Keratinocyte (primary cell): ENCODE measurements at regions not wholly inside any gene's neighbourhood (a gene's known extent, or its start where the extent isn't known, plus 50 kb on each side); places are given as distances from the start of the nearest gene placed in this dataset.

Experiments used
- EZH2 ChIP-seq: IDR thresholded peaks from one replicate; pipeline ENCODE4 v1.6.1; 2012; ENCODE audit warnings: inconsistent platforms, mild to moderate bottlenecking, low read length, moderate library complexity
- TF ChIP-seq, protein P1 (sequence below), 3 experiments: IDR thresholded peaks in 1 of 3; conservative IDR thresholded peaks in 1 of 3; optimal IDR thresholded peaks in 1 of 3; 2 replicates in 2 of 3; 3 replicates in 1 of 3; pipeline versions ENCODE3 to v1.5.1; 2011; ENCODE audit warnings: low read length in 3 of 3, mild to moderate bottlenecking in 3 of 3, moderate library complexity in 2 of 3, control low read depth in 1 of 3, inconsistent platforms in 1 of 3; ENCODE audit not compliant: insufficient read depth in 2 of 3; ENCODE audit errors: extremely low read depth in 1 of 3

DNA sequence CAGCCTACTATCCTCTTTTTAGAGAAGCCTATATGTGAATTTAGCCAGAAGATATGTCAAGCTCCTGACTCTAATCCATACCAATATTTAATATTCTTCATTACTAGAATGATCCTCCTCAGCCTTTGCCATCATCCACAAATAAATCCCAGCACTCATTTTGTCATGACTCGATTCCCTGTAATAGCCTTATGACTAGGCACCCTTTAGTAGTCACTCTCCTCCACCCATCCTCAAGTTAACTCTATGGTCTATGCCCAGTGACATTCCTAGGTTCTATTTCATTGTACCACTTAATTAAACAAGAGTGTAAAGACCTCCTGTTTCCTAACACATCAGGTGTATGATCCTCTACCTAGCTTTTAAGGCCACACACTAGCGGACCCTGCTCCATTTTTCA, 450.4 kb upstream of the CITED2 start:
- TF ChIP-seq EZH2 = no peak
- TF ChIP-seq, protein P1, sequence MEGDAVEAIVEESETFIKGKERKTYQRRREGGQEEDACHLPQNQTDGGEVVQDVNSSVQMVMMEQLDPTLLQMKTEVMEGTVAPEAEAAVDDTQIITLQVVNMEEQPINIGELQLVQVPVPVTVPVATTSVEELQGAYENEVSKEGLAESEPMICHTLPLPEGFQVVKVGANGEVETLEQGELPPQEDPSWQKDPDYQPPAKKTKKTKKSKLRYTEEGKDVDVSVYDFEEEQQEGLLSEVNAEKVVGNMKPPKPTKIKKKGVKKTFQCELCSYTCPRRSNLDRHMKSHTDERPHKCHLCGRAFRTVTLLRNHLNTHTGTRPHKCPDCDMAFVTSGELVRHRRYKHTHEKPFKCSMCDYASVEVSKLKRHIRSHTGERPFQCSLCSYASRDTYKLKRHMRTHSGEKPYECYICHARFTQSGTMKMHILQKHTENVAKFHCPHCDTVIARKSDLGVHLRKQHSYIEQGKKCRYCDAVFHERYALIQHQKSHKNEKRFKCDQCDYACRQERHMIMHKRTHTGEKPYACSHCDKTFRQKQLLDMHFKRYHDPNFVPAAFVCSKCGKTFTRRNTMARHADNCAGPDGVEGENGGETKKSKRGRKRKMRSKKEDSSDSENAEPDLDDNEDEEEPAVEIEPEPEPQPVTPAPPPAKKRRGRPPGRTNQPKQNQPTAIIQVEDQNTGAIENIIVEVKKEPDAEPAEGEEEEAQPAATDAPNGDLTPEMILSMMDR (optimal IDR thresholded peaks at IDR 0.05 in 1 of 3, IDR thresholded peaks at IDR 0.05 in 1 of 3, conservative IDR thresholded peaks at IDR 0.05 in 1 of 3; ENCODE audit: extremely low read depth in 1 of 3, insufficient read depth in 2 of 3, low read length in 3 of 3) = no peak
